Caco-2 (cell line): ENCODE measurements at regions not wholly inside any gene's neighbourhood (a gene's known extent, or its start where the extent isn't known, plus 50 kb on each side); places are given as distances from the start of the nearest gene placed in this dataset.

Experiments used
- BruUV-seq: library from RNA; stranded (reverse); fragments of 400-500 nt; replicated peaks from 2 replicates; lab custom pipeline; 2021; lab: Mats Ljungman, UMichigan
- CTCF ChIA-PET: fragments of 300-600 bp; sonication (Branson Sonifier 250); formaldehyde crosslinking; loops from one replicate; lab custom pipeline; 2022; ENCODE audit warnings: antibody characterized with exemption; lab: Charles Lee
- POLR2A ChIA-PET: fragments of 300-600 bp; sonication (Branson Sonifier 250); formaldehyde crosslinking; loops from one replicate; lab custom pipeline; 2022; ENCODE audit warnings: antibody characterized with exemption; lab: Charles Lee
- DNase-seq, 2 experiments: peaks; one replicate each; pipeline versions ENCODE4 v3.0.0 to v3.0.0-alpha.2; 2020 to 2022
- H3K27me3 ChIP-seq: replicated peaks from 2 replicates; pipeline ENCODE4 v1.6.0; 2011; ENCODE audit warnings: low read length; ENCODE audit not compliant: control insufficient read depth, insufficient read depth
- H3K36me3 ChIP-seq: 2 replicates; pipeline ENCODE4 v1.5.1; 2011; ENCODE audit warnings: low read length; ENCODE audit not compliant: control insufficient read depth, insufficient read depth
- H3K4me1 ChIP-seq: fragments of 250-450 bp; sonication (Bioruptor Pico); 2 replicates; pipeline ENCODE4 v1.5.1; 2020; ENCODE audit warnings: mild to moderate bottlenecking
- H3K4me3 ChIP-seq: 2 replicates; pipeline ENCODE4 v1.5.1; 2011; ENCODE audit warnings: low read depth, mild to moderate bottlenecking, control low read depth, low read length
- H3K9me3 ChIP-seq: fragments of 250-450 bp; sonication (Bioruptor Pico); 2 replicates; pipeline ENCODE4 v1.5.1; 2020; ENCODE audit warnings: mild to moderate bottlenecking, moderate library complexity
- H3K27ac Mint-ChIP-seq: one replicate; pipeline ENCODE4 v1.8.0; 2022; ENCODE audit warnings: mixed read lengths; ENCODE audit not compliant: unreplicated experiment
- H3K27me3 Mint-ChIP-seq: one replicate; pipeline ENCODE4 v1.8.0; 2022; ENCODE audit warnings: mixed read lengths; ENCODE audit not compliant: insufficient read depth, unreplicated experiment
- H3K36me3 Mint-ChIP-seq: one replicate; pipeline ENCODE4 v1.8.0; 2022; ENCODE audit warnings: mild to moderate bottlenecking, mixed read lengths; ENCODE audit not compliant: insufficient read depth, unreplicated experiment
- H3K4me1 Mint-ChIP-seq: one replicate; pipeline ENCODE4 v1.8.0; 2022; ENCODE audit warnings: low read depth, mixed read lengths; ENCODE audit not compliant: unreplicated experiment
- H3K4me3 Mint-ChIP-seq: one replicate; pipeline ENCODE4 v1.8.0; 2022; ENCODE audit warnings: mild to moderate bottlenecking, moderate library complexity, mixed read lengths; ENCODE audit not compliant: unreplicated experiment
- H3K9me3 Mint-ChIP-seq: one replicate; pipeline ENCODE4 v1.8.0; 2022; ENCODE audit warnings: mixed read lengths; ENCODE audit not compliant: unreplicated experiment
- CTCF ChIP-seq, 2 experiments: fragments of 200-600 bp in 1 of 2; IDR thresholded peaks; 1 replicate in 1 of 2; 2 replicates in 1 of 2; pipeline versions ENCODE4 v1.5.1 to v1.8.0; 2011 to 2022; ENCODE audit warnings: antibody characterized with exemption in 1 of 2, control low read depth in 1 of 2, inconsistent platforms in 1 of 2, low read depth in 1 of 2, low read length in 1 of 2, mild to moderate bottlenecking in 1 of 2, moderate library complexity in 1 of 2; ENCODE audit not compliant: insufficient read depth in 1 of 2, severe bottlenecking in 1 of 2, unreplicated experiment in 1 of 2
- intact Hi-C: fragments of 100-400 bp; cut with micrococcal nuclease; formaldehyde crosslinking; loops from one replicate; pipeline ENCODE4 v1.10.0; 2022; ENCODE audit not compliant: unreplicated experiment

GRCh38 chr14:29282169-29282568, 515.6 kb downstream of the FOXG1 start:
- no peak for DNase-seq
- H3K4me3 ChIP-seq, result no peak overlapping the region
- ChIA-PET CTCF (no interaction called here), POLR2A (no interaction called here)
- BruUV-seq, result no TSS peak
- H3K27me3 ChIP-seq, result no peaks in the 10 kb centered on the region
- Mint-ChIP-seq H3K9me3 (no peaks in the 10 kb centered on the region), H3K27ac (no peak overlapping the region), H3K4me3 (no peak overlapping the region), H3K4me1 (no peaks in the 10 kb centered on the region), H3K36me3 (no peaks in the 10 kb centered on the region), H3K27me3 (no peaks in the 10 kb centered on the region)
- TF ChIP-seq CTCF (IDR thresholded peaks at IDR 0.05; ENCODE audit: insufficient read depth in 1 of 2, low read depth in 1 of 2, low read length in 1 of 2, severe bottlenecking in 1 of 2, unreplicated experiment in 1 of 2), result no peak
- no peaks in the 10 kb centered on the region for H3K4me1 ChIP-seq
- intact Hi-C loops, result no loop called here
- H3K9me3 ChIP-seq, result no peaks in the 10 kb centered on the region; the same call in 1 of the 2 replicates
- H3K36me3 ChIP-seq, result no peaks in the 10 kb centered on the region

GRCh38 chr14:29290441-29290840, 523.9 kb downstream of the FOXG1 start:
- H3K9me3 Mint-ChIP-seq, result no peaks in the 10 kb centered on the region
- no peak for TF ChIP-seq CTCF (IDR thresholded peaks at IDR 0.05; ENCODE audit: insufficient read depth in 1 of 2, low read depth in 1 of 2, low read length in 1 of 2, severe bottlenecking in 1 of 2, unreplicated experiment in 1 of 2)
- no peak overlapping the region for H3K27ac Mint-ChIP-seq
- no peaks in the 10 kb centered on the region for H3K36me3 Mint-ChIP-seq
- BruUV-seq, result no TSS peak
- no peak for DNase-seq
- H3K4me1 ChIP-seq, result no peaks in the 10 kb centered on the region
- no peaks in the 10 kb centered on the region for H3K27me3 ChIP-seq
- H3K36me3 ChIP-seq, result no peaks in the 10 kb centered on the region
- no peak overlapping the region for H3K4me3 Mint-ChIP-seq
- H3K27me3 Mint-ChIP-seq, result no peaks in the 10 kb centered on the region
- intact Hi-C loops, result no loop called here
- ChIA-PET CTCF (no interaction called here), POLR2A (no interaction called here)
- H3K4me3 ChIP-seq, result no peak overlapping the region
- H3K9me3 ChIP-seq, result no peaks in the 10 kb centered on the region
- no peaks in the 10 kb centered on the region for H3K4me1 Mint-ChIP-seq

GRCh38 chr14:29299372-29299771, 532.8 kb downstream of the FOXG1 start:
- TF ChIP-seq CTCF (IDR thresholded peaks at IDR 0.05; ENCODE audit: insufficient read depth in 1 of 2, low read depth in 1 of 2, low read length in 1 of 2, severe bottlenecking in 1 of 2, unreplicated experiment in 1 of 2), result no peak
- no peak overlapping the region for H3K27ac Mint-ChIP-seq
- H3K4me1 Mint-ChIP-seq, result no peaks in the 10 kb centered on the region
- H3K4me1 ChIP-seq, result no peaks in the 10 kb centered on the region
- CTCF ChIA-PET, result no interaction called here
- H3K36me3 ChIP-seq, result no peaks in the 10 kb centered on the region
- no TSS peak for BruUV-seq
- H3K27me3 Mint-ChIP-seq, result peaks cover 5% of the 10 kb centered on the region
- no peaks in the 10 kb centered on the region for H3K27me3 ChIP-seq
- H3K4me3 ChIP-seq, result no peak overlapping the region
- no peaks in the 10 kb centered on the region for H3K36me3 Mint-ChIP-seq
- no peak overlapping the region for H3K4me3 Mint-ChIP-seq
- POLR2A ChIA-PET, result no interaction called here
- no peaks in the 10 kb centered on the region for H3K9me3 ChIP-seq
- intact Hi-C loops, result no loop called here
- H3K9me3 Mint-ChIP-seq, result no peaks in the 10 kb centered on the region
- DNase-seq, result no peak
